Astrocyte of the hippocampus (primary cell): ENCODE measurements at regions not wholly inside any gene's neighbourhood (a gene's known extent, or its start where the extent isn't known, plus 50 kb on each side); places are given as distances from the start of the nearest gene placed in this dataset.
"Not testable (repeated sequence)": the region's sequence is repeated elsewhere in the genome, so short reads cannot be mapped to it uniquely, and the experiment has no call there.

Experiments
- DNase-seq: peaks from one replicate; pipeline ENCODE4 v3.0.0; 2011; ENCODE audit warnings: low read depth, low spot score

DNA sequence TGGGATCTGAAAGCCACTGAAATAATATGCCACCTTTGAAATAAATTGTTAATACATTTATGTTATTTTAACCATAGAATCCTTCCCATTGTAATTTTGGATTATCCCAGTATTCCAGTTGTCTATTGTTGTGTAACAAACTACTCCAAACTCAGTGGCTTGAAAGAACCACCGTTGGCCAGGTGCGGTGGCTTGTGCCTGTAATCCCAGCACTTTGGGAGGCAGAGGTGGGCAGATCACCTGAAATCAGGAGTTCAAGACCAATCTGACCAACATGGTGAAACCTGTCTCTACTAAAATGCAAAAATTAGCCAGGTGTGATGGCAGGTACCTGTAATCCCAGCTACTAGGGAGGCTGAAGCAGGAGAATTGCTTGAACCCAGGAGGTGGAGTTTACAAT lies 217.6 kb downstream of the IRX2 start:
- not testable (repeated sequence) for DNase-seq

DNA sequence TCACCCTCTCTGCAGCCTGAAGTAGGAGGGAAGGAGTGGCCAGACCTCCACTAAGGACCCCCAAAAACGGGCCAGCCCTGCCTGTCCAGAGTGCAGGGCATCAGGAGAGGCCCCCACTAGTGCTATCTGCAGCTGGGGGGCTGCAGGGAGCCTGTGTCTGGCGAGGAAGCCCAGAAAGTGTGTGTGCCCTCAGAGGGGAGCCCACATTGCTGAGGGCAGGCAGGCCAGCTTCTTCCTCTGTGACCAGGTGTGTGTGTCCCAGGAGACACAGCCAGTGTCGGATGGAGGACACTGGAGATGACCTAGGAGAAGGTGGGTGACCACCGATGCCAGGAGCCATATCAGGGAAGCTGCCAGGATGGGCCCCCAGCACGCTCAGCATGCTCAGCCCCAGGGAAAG lies 218.7 kb downstream of the IRX2 start:
- DNase-seq: no peak

DNA sequence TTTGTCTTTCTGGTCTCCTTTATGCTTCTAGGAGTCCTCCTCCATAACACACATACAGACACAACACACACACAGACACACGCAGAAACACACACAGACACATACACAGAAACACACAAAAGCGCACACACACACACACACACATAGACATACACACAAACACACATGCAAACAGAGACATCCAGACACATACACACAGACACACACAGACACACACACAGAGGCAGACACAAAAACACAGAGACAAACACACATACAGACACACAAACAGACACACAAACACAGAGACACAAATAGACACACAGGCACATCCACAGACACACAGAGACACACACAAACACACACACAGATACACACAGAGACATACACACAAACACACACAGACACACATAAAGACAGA lies 220.2 kb downstream of the IRX2 start:
- no peak for DNase-seq

DNA sequence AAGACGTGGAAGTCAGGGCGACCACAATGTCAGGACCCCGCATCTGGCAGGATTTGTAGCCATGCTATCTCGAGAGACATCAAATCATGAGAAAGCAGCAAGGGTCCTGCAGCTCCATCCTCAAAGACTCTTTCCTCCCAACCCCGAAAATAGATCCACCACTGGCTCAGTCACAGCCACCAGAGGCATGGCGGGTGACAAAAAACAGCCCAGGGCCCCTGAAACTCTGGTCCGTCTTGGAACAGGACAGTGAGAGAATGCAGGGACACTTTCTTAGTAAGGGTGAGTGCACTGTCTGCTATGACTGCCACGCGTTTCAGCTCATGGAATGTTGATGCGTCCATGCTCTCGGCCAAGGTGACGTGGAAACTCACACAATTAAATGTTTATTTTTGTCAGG lies 220.9 kb downstream of the IRX2 start:
- no peak for DNase-seq

DNA sequence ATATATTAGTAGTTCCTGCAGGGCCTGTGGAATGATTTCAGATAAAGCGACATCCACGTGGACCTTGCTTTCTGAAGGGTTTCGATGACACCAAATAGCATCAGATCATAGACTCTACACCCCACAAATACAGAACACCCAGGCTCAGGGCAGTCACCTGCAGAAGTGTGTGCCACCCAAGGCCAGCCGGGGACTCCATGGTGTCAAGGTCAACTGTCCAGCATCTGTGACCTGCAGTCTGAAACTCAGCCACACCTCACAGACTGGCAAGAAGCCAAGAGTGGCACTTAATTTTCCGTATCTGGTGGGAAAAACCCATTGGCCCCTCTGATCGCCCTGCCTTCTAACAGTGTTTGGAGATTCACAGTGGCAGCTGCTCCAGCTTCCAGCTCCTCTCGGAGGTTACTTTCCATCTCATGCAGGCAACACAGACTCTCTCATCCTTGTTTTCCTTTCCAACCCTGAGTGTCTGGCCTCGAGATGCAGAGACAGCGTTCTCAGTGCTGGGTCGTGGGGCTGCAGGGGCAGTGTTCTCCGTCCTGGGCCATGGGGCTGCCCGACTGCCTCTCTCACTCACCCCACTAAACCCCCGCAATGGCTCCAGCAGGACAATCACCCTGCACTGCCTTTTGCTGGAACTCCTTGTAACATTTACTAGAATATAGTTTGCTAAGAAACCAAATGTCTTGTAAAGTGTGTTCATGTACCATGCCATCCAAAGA lies 221.9 kb downstream of the IRX2 start:
- no peak for DNase-seq

DNA sequence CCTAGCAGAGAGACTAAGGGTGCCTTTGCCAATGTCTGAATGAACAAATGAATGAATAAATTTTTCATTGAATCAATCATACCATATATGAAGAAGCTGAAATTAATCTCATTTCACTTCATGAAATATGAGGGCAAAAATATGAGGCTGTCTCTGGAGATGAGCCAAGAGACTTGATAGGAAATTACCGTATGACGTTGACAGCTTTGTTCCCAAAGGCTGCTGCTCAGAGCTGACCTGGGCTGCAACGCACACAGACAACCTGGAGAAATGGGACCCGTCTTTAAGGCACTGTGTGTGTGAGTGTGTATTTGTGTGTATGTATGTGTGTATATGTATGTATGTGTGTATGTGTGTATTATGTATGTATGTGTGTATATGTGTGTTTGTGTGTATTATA lies 226.1 kb downstream of the IRX2 start:
- no peak for DNase-seq

DNA sequence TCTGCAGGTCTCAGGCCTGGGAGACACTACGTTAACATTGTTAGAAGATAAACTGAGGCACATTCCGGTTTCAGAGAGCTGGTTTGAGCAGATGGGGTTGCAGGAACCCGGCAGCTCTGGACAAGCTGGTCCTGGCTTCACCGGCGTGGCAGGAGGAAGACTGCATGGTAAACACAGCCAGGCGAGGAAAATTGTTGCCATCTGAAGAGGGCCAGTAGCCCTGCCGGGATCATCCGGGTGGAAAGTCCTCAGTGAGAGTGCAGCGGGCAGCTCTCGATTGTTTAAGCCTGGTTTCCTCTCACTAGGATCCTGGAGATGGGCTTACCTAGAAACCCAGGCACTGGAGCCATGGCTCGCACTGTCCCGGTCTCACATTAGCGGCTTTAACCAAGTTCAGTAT lies 226.9 kb downstream of the IRX2 start:
- no peak for DNase-seq

GRCh38 chr5:2523180-2523579 lies 228.3 kb downstream of the IRX2 start:
- no peak for DNase-seq

- no peak for DNase-seq
Measured at GRCh38 chr5:2522372-2522771, 229.1 kb downstream of the IRX2 start.

DNA sequence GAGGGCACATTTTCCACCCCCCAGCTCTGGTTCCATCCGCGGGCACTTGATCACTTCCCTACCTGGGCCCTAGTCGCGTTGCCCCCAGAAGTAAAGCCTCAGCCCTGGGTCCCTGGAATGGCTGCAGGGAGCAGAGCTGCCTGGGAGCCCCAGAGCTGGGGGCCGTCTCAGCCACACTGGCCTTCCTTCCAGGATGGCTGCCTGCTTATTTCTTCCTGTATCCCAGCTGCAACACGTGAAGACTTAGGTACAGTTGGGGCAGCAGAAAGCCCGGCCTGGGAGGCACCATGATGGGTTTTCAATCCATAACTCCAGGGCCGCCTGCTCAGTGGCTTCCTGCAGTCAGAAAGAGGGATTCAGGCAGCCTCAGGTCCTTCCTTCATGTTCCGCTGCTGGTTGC lies 232.3 kb downstream of the IRX2 start:
- DNase-seq: no peak

DNA sequence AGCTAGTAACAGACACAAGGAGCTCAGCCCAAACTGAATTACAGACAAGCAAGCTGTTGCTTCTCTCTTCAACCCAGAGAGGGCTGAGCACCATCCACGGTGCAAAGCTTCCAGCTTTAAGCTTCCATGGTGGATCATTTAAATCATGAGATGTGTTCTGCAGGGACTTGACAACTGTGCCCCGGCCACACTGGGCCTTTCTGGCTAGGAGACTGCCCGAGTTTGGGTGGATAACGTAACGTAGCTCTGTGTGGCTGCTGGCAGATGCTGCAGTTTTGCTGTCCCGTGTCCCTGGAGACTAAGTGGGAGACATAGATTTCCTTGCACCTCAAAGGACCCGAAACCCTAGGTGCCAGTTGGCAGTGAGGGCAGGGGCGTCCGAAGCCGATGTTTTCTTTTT lies 234.0 kb downstream of the IRX2 start:
- no peak for DNase-seq

GRCh38 chr5:2515180-2515764 lies 236.2 kb downstream of the IRX2 start:
- no peak for DNase-seq

- DNase-seq: no peak
Measured at GRCh38 chr5:2514484-2514883, 237.0 kb downstream of the IRX2 start.

DNA sequence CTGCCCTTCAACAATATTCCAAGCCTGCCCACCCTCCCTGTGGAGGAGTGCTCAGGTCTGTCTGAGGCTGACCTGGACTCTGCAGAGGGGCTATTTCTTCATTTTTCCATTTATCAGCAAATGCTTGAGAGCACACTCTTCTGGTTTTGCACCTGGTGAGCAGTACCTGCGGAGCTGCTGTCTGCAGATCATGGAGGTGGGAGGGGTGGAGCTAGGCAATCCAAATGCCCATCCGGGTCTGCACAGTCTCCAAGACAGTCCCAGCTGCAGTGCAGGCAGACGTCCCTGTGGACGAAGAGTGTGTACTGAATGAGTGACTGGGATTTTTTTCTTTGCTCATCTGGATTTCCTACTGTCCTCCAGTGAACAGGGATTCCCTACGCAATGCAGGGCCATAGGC lies 239.8 kb downstream of the IRX2 start:
- DNase-seq: no peak

- DNase-seq: no peak
Measured at GRCh38 chr5:2511126-2511525, 240.4 kb downstream of the IRX2 start.

GRCh38 chr5:2509527-2509926 lies 241.9 kb downstream of the IRX2 start:
- DNase-seq: no peak

DNA sequence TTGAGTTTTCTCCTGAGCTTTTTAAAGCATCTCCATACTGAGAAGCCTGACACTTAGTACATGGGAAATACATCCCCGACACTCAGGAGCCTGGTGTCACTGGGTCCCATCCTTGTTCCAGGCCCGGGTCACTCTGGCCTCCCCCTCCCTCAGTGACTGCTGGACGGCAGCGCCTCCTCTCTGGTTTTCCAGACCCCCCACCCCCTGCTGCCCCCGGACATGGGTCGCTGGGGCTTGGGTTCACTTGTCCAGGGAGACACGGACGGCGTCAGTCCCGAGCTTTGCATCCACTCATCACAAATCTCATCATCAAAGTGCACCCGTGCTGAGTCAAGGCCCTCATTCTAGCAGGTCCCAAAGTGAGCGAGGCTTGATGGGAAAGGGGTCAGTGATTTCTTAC lies 243.0 kb downstream of the IRX2 start:
- no peak for DNase-seq

DNA sequence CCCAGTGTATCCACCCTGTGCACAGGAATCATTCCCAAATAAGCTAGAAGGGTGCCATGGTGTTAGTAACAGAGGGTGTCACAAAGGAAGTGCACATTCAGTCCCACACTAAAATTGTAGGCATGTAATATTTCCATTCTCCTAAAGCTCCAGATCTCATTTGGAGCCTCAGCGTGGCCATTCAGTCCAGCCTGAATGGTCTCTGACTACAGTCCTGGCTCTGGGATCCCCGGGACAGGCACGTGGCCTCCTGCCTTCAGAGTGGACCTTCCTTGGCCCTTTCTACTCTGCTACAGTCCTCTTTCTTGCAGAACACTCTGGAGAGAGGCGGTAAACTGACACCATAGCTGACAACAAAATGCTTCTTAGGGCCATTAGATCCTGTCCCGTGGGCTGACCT lies 243.9 kb downstream of the IRX2 start:
- no peak for DNase-seq

- DNase-seq: no peak
Measured at GRCh38 chr5:2506603-2507002, 244.9 kb downstream of the IRX2 start.

- no peak for DNase-seq
Measured at GRCh38 chr5:2505217-2505616, 246.3 kb downstream of the IRX2 start.

GRCh38 chr5:2502970-2503594 lies 248.4 kb downstream of the IRX2 start:
- no peak for DNase-seq

- no peak for DNase-seq
Measured at GRCh38 chr5:2499917-2500316, 251.6 kb downstream of the IRX2 start.

GRCh38 chr5:2496891-2497290 lies 254.6 kb downstream of the IRX2 start:
- DNase-seq: no peak
